Stimulated activated CD8-positive, alpha-beta memory T cell treated with anti-CD3 and anti-CD28 coated beads, Interleukin-4, amount 100 ng/mL, for 4 hours (primary cell): ENCODE measurements at regions not wholly inside any gene's neighbourhood (a gene's known extent, or its start where the extent isn't known, plus 50 kb on each side); places are given as distances from the start of the nearest gene placed in this dataset.
"Not testable (repeated sequence)": the region's sequence is repeated elsewhere in the genome, so short reads cannot be mapped to it uniquely, and the experiment has no call there.

Source experiments
- DNase-seq, 2 donors: peaks; one replicate each; pipeline ENCODE4 v3.0.0-alpha.2; 2020; ENCODE audit warnings: low read depth in 2 of 2, low spot score in 1 of 2

DNA sequence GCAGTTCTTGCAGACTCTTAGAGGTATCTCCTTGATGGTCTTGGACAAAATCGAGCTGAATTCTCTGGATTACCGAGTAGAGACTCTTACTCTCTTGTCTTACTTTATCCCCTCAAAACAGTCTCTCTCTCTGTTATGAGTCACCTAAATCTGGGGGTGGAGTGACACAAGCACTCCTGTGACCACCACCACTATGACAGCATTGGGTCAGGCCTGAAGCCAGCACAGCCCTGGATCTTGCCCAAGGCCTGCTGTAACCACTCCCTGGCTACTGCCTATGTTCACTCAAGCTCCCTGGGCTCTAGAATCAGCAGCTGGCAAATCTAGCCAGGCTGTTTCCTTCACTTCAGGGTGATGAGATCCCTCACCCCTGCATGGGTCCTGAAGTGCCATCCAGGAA, 662.5 kb downstream of the LUZP2 start:
- no peak for DNase-seq

DNA sequence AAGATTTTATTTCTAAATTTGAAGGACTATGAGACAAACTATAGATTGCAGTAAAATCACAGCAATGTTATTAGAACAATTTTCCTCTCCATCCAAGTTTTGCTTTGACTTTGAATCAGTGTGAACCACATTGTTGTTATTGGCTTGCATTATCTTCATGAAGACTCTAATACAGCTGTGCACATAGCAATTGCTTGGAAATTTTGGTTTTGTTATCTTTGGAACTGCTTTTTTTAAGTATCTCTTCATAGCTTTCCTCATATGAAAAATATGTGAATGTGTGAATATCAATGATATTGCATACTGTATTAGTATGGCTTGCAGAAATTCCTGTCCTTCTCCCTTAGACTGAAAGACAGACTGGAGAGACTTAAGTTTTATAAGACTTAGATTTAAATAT, 666.6 kb downstream of the LUZP2 start:
- DNase-seq: no peak

DNA sequence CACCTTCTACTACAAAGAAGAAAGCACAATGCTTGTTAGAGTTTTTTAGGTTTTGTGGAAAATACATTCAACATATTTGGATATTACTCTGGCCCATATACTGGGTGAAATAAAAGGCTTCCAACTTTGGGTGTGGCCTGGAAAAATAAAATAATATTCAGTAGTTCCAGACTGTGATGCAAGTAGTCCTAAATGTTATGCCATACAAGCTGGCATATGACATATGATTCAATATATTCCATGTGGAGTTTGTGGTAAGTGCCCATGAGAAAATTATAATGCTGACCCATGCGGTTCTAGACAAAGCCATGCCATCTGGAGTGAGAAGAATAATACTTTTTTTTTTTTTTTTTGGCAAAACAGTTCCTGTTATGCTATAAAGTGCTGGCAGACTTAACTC, 683.3 kb downstream of the LUZP2 start:
- DNase-seq: no peak

DNA sequence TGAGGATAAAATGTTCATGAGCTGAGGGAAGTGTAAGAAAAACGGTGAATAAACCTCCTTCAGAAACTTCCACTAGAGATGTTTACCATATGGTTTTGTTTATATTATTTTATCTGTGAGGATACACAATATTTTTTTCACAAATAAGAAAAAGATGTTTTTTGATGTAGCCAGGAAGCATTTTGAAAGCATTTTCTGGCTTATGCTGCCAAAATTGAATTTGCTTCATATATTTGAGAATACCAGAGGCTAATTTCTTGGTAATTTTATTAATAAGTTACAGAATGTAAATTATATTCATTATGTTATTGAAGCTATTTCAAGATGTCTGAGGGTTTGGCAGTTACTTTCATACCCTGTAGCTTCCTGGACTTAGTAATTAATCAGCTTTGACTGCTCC, 686.6 kb downstream of the LUZP2 start:
- DNase-seq: no peak

DNA sequence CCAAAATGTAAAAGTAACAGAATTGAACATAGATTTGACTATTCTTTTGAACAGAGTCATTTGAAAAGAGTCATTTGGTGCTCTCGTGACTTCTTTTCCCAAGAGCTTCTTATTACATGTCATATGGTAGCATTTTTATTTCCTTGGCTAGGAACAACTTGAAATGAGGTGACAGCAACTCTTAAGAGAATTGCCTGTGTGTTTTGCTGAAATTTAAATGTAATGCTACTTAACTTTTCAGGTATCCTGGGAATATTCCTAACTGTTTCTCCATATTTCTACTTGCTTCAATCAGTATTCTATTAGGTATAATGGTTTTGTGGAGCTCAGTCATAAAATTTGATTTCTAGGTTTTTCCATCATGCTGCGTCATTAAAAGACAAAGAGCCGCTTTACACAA, 700.7 kb downstream of the LUZP2 start:
- DNase-seq: no peak

GRCh38 chr11:25198704-25199103, 701.9 kb downstream of the LUZP2 start:
- no peak for DNase-seq

- no peak for DNase-seq
Measured at GRCh38 chr11:25200925-25201324, 704.1 kb downstream of the LUZP2 start.

DNA sequence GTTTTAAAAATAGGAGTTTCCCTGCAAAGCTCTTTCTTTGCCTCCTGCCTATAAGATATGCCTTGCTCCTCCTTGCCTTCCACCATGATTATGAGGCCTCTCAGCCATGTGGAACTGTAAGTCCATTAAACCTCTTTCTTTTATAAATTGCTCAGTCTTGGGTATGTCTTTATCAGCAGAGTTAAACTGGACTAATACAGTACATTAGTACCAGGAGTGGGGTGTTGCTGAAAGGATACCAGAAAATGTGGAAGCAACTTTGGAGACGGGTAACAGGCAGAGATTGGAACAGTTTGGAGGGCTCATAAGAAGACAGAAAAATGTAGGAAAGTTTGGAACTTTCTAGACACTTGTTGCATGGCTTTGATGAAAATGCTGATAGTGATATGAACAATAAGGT, 709.9 kb downstream of the LUZP2 start:
- no peak for DNase-seq

DNA sequence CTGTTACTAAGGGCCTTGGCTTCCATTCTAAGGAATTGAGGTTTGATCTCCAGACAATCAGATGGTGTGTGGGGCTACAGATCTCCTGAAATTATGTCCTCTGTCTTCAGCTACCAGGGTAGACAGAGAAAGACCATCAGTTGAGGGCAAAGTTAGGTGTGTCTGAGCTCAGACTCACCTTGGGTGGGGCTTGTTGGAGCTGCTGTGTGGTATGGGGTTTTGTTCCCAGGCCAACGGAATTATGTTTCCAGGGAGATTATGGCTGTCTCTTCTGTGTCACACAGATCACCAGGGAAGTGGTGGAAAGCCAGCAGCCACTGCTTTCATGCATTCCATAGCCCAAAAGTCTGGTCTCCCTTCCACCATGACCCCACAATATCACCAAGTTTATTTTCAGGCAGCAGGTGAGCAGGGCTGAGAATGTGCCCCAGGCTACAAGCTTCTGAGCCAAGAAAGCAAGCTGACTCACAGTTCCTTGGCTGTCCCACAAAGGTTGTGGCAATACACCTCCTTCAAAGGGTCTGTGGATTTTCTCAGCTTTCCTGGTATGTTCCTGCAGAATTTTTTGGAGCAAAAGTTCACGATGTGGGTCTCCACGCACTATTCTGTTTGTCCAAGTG, 714.9 kb downstream of the LUZP2 start:
- no peak for DNase-seq

GRCh38 chr11:25214535-25215176, 717.8 kb downstream of the LUZP2 start:
- DNase-seq: no peak

DNA sequence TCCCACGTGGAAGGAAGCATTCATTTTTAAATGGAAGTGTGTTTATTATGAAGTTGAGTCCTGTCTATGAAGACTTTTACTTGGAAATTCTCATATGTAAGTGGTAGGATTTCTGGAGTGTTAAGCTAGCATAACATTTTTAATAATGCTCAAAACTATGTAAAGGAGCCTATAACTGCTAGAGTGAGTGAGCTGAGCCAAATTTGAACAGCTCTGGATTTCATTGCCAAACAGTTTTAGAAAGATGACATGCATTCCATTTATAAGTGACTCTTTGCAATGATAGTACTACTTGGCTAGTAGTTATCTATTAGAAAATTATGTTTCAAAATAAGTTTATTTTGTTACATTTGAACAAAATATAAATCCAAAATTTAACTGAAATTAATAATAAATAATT, 721.2 kb downstream of the LUZP2 start:
- DNase-seq: no peak

DNA sequence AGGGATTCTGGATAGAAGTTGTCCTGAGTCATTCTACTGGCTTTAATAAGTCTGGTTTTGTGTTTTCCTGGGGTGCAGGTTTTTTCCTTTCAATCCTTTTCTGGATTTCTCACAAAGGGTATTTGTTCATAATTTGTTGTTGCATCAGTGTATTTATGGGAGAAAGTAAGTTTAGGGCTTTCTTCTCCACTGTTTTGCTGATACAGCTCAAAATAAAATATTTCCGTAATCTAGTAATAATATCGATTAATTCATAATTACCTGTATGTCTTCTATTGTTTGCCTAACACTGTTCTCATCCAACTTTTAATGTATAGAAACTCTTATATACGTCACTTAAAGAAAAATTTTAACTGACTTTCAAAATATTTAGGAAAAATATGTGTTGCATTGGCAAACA, 728.2 kb downstream of the LUZP2 start:
- no peak for DNase-seq

GRCh38 chr11:25242928-25243327, 746.1 kb downstream of the LUZP2 start:
- DNase-seq: no peak

DNA sequence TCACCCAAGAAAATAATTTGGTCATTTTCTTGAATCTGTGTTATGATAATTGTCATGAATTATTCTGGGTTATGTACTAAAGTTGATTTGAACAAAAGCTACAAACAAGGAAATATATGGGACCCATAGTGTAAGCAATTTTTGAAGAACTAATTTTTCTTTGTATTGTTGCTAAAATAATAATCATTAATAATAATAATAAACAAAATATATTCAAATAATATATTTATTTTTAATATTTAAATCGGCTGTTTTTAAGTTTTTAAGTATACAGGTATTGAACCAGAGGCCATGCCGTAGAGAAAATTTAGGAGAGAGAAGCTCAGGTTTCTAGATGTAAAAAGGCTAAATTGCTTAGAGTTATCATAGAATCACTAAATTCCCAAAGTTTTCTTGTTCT, 747.3 kb downstream of the LUZP2 start:
- DNase-seq: no peak

GRCh38 chr11:25247336-25247735, 750.5 kb downstream of the LUZP2 start:
- DNase-seq: no peak

- DNase-seq: no peak
Measured at GRCh38 chr11:25252854-25253253, 756.0 kb downstream of the LUZP2 start.

GRCh38 chr11:25263861-25264260, 767.0 kb downstream of the LUZP2 start:
- DNase-seq: not testable (repeated sequence)

DNA sequence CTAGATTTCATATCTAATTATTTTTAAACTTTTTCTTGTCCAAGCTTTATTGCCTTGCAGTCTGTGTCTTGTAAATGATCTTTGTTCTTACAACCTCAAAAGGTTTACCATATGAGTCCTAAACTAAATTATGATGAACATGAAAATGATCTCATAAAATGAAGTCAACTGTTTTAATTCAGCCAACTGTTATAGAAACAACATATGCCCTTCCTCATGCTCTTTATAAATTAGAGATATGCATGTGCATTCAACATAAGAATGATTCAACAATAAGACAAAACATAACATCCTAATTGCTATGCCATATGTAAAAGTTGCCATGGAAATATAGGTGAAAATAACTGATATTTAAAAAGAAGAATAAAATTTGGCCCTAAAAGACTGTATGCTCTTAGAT, 774.4 kb downstream of the LUZP2 start:
- no peak for DNase-seq

DNA sequence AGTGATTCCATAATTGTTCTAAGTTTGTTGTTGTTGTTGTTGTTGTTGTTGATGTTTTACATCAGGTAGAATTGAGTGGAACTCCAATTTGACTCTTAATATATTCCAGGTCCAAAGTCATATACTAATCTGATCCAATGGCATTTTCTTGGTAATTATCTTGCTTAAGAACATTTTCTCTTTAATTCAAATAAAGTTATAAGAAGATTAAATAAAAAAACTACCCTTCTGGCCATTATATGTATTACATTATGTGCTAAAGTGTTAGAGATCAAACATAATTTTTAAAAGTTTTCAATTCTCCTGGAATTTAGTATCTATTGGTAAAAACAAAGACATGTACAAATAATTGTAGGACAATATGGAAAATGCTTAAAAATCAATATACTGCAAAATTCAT, 775.4 kb downstream of the LUZP2 start:
- DNase-seq: no peak

DNA sequence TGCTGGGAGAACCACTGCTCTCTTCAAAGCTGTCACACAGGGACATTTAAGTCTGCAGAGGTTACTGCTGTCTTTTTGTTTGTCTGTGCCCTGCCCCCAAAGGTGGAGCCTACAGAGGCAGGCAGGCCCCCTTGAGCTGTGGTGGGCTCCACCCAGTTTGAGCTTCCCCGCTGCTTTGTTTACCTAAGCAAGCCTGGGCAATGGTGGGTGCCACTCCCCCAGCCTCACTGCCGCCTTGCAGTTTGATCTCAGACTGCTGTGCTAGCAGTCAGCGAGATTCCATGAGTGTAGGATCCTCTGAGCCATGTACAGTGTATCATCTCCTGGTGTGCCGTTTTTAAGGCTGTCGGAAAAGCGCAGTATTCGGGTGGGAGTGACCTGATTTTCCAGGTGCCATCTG, 784.0 kb downstream of the LUZP2 start:
- not testable (repeated sequence) for DNase-seq

DNA sequence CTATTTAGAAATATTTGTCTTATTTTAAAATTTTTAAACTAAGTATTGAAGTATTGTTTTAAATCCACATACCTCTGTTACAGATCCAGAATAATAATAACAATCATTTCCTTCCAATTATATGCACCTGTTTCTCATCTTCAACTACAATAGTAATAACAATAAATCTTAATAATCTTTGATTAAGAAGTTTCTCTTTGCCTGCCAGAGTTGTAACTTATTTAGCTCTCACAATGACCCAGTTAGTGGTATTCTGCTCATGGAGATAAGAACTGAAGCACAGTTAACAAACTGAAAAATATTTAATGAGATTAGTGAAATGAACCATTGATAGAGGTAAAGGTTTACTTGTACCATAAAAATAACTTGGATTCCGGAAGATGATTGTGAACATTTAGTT, 796.3 kb downstream of the LUZP2 start:
- no peak for DNase-seq

GRCh38 chr11:25298450-25298849, 801.6 kb downstream of the LUZP2 start:
- no peak for DNase-seq

DNA sequence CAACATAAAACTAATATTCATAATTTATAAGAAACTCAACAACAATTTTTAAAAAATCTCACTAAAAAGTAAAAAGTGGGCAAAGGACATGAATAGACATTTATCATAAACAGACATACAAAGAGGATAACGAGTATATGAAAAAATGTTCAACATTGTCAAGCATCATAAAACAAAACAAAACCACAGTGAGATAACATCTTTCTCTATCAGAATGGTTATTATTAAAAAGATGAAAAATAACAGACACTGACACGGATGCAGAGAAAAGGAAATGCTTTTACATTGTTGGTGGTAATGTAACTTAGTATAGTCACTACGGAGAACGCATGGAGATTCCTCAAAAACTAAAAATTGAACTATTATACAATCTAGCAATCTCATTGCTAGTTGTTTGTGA, 813.0 kb downstream of the LUZP2 start:
- DNase-seq: no peak
